Stimulated activated CD4-positive, alpha-beta T cell treated with anti-CD3 and anti-CD28 coated beads, Interleukin-2, amount 100 ng/mL, for 24 hours (primary cell): ENCODE measurements at regions not wholly inside any gene's neighbourhood (a gene's known extent, or its start where the extent isn't known, plus 50 kb on each side); places are given as distances from the start of the nearest gene placed in this dataset.

Source experiments
- DNase-seq, 2 donors: peaks; one replicate each; pipeline ENCODE4 v3.0.0-alpha.2; 2020

DNA sequence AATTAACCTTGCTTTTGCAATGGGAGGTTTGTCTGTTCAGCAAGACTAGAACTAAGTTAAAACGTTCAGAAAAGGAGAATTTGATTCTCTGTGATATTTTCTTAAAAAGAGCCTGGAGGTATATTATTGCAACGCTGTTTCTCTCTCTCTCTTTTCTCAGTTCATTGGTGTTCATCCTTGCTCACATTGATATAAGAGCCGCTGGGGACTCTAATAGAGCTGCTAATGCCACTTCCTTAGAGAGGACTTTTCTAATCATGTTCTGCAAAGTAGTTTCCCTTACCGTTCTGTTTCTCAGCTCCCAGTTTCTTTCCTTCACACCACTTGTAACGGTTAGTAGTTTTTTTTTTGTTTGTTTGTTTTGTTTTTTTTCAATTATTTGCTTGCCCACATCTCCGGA is 203.8 kb downstream of the RWDD3 start:
- no peak for DNase-seq

DNA sequence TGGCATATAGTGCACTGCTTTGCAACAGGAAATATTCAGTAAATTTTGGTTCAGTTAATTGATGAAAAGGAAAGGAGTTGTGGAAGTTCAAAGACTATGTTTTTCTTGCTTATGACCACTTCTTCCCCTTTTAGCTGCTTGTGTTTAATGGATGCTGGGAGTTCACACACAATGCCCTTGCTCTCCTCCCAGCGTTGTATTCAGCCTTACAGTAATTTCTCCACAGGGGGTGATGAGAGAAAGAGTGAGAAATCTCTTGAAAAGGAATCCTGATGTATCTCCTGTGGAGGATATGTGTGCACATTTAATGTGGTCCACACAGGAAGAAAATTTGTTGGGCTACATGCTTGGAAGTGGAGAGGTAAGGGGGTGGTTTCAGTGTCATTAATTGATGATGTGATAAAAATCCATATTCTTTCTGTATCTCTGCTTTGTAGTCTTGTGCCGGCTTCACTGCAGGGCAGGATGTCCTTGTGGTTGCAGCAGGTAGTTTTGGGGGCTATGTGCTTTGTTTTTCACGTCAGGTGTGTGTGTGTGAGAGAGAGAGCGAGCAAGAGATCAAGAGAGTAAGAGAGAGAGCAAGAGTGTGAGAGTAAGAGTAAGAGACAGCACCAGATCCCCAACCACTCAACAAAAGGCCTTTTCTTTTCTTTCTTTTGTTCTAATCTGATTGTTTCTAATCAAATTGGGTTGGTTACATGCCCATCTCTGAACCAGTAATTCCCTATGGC is 204.4 kb downstream of the RWDD3 start:
- no peak for DNase-seq

DNA sequence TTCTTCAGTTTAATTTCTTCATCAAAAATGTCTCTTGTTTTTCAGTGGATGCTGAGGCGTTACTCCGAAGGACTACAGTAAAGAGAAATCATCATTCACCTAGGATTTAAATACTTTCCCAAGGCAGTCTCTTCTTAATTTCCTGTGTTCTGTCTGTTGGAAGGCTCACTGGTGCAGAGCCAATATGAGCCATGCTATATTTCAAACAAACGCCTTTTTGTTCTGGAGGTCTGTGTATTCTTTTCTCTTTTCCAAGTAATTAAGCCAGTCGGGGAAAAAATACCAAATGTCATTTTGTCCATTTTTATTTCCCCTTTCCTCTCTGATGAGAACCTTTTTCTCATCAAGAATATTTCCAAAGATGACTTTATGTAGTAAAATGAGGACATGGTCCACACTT is 206.5 kb downstream of the RWDD3 start:
- DNase-seq, result no peak

DNA sequence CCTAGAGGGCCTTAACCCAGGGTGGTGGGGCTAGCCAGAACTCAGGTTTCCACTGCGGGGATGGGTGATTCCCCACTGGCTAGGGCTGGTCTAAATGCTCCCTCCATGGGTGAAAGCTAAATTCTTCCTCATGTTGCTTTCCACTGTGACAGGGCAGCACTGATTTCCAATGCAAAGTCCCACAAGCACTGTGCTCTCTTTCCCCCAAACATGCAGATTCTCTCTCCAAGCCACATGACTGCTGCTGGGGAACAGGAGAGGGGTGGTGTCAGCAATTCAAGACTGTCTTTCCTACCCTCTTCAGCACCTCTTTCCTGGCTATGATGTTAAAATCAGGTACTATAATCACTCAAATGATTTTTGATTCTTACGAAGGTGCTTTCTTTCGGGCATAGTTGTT is 215.5 kb downstream of the RWDD3 start:
- DNase-seq, result no peak

DNA sequence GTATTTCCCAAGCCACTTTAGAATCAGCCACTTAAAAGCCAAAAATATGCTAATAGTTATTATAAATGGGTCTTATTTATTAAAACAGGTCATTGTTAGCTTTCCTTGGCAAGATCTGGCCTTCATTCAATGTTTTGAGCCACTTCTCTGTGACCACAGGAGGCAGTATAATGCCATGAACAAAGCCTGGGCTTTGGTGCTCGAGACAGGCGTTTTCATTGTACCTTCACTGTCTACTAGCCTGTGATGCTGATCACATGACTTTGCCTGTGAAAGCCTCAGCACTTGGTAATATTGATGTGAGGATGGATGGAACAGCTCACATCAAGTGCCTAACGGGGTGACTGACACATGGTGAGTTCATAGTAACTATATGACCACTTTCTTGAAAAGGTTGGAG is 217.0 kb downstream of the RWDD3 start:
- DNase-seq, result no peak

DNA sequence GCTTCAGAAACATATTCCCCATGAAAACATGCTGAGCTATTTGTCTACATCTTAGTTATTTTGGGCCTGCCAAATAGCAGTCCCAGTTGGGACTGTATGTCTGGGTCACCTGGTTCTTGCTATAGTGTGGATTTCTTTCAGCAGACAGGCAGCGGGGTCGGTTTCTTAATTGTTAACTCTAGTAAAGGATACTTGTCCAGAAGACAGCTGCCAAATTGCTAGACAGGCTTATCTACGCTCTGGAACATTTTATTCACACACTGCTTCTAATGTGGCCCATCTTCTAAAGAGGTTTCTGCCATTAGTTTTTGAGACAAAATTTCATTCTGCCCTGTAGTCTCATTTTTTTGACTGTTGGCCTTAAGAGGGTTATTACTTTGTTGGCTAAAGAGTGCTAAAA is 217.9 kb downstream of the RWDD3 start:
- no peak for DNase-seq

DNA sequence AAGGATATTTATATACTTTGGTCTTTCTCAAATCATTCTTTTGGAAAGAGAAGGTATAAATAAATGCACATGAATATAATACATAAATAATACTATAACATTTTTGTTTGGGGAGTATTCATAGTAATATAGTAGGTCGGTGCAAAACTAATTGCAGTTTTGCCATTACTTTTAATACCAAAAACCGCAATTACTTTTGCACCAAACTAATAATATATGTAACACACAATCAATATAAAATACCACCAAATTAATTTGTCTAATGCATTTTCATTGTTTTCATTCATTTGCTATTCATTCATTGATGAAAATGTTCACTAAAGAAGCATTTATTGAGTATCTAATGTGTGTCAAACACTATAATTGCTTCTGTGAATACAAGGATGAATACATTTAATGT is 219.0 kb downstream of the RWDD3 start:
- DNase-seq, result no peak

DNA sequence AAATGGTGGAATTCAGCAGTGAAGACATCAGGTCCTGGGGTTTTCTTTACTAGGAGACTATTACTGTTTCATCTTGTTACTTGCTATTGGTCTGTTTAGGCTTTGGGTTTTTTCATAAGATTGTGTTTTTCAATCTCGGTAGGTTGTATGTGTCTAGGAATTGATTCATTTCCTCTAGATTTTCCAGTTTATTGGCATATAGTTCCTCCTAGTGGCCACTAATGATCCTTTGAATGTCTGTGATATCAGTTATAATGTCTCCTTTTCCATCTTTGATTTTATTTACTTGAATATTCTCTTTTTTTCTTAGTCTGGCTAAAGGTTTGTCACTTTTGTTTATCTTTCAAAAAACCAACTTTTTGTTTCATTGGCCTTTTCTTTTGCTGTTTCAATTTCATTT is 233.0 kb downstream of the RWDD3 start:
- DNase-seq, result no peak

DNA sequence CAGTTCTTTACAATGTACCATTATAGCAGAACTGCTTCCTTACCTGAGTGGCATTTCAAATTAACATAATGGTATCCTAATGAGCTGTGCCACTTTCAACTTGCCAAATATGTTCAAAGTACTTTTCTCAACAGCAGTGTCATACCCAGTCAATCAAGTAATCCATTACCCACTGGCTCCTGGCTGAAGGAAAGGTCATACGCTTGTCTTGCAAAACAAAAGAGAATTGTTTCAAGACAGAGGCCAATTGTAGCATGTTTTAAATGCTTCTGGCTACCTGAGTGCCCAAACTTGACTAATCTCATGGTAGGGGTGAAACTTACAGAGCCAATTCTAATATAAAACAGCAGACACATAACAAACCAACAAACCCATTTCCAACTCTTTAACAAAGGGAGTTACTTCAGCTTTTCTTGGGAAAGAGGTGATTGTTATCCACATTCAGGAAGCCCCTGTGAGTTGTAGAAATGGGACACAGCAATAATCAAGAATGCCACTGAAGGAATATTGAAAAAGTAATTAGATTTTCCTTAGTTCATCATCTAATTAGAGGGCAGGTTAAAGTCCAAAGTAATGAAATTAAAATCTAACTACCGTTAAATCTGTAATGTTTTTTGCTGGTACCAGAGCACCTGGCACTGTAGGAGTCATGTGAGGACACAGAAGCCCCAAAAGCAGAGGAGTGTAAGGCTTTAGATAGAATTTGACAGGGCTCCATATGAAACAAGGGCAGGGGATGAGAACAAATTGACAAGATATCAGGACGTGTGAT is 241.9 kb downstream of the RWDD3 start:
- DNase-seq, result no peak

DNA sequence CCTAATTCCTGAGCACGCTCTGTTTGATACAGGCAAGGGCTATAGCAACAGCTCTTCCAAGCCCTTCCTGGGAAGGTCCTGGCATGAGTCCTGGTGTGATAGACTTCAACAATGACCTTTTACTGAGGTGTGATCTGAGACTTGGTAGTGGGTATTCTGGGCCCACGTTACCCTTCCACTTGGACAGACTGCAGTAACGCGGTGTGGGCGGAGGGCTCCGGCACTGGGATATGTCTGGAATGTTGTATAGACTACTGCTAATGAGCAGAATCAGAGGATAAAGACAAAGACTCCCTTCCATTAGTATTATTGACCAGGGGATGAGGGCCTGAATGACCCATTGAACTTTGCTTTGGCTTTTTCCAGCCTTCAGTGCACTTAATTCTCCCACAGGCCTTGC is 262.3 kb downstream of the RWDD3 start:
- DNase-seq, result no peak

DNA sequence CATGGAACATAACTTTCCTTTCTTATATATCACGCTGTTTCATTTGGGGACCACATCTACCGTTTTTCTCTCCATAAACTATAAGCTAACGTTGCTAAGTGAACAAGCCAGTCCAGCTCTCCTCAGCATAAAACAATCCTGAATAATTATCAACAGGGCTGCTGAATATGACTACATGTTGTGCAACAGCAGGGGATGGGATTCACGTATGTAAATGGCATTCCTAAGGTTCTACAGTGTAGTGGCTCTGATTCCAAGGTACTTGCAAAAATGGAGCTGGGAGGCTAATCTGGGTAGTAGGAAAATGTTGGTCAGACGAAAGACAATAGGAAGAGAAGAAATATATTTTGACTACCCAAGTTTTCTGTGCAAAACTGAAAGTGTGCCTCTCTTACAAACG is 262.8 kb downstream of the RWDD3 start:
- no peak for DNase-seq

DNA sequence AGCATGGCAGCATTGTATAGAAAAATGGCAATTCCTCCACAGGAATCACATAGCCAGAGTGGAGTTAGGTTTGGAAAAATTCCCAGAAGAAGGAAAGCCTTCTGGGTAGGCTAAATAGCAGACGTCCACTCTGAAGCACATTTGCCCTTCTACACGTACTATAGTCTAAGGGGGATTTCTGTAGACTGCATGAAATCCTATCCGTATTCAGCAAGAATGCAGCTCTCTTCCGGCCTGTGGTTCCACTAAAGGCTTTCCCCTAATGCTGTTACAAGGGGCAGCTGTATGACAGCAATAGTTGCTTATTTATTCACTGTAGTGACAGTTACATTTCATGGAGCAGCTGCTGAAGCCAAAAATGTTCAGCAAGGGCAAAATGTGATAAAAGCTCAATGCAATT is 263.6 kb downstream of the RWDD3 start:
- no peak for DNase-seq

DNA sequence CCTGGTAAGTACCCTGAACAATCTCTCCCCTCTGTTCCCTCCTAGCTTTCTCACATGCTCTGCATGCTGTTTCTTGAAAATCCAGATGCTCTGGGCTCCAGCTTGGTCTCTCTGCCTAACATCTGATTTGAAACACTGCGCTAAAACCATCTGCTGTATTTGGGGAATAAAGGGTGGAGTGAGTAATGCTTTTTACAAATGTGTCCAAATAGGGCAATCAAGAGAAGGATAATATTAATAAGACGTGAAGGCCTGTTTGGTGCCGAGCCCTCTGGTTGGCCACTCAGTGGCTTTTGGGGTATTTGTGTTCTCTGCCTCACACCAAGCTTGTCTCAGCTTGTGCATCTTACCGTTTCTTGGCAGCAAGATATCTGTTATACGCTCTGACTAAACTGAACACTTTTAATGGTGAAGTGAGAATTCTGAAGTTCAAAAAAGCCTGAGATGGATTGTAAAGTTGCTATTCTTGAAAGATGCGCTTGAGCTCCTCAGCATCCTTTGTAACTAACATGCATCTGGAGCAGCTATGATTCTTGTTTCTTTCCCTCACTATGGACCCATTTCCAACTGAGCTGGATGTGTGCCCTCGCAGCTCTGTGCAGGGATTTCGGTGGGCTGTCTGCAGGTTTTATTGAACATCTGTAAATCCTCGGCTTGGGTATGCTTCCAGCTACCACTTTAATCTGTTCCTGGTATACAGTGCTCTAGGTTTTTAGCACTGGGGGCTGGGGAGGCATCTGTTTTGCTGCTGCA is 269.4 kb downstream of the RWDD3 start:
- DNase-seq, result no peak

DNA sequence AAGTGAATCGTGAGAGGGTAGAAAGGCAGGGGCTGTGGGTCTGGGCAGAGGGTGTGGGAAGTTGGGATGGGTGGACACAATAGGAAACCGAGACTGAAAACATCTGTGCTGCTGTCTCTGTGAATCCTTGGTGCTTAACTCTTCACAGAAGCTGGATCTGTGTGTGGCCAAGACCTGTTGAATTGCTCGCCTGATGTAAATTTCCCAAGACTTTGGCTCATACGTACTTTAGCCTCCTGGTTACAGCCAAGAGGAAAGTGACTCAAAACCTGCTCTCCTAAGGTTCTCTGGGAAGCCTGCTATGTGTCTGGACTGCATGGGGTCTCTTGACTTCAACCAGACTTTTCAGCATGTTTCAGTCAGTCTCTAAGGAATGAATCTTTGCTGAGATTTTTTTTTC is 270.3 kb downstream of the RWDD3 start:
- DNase-seq, result no peak

DNA sequence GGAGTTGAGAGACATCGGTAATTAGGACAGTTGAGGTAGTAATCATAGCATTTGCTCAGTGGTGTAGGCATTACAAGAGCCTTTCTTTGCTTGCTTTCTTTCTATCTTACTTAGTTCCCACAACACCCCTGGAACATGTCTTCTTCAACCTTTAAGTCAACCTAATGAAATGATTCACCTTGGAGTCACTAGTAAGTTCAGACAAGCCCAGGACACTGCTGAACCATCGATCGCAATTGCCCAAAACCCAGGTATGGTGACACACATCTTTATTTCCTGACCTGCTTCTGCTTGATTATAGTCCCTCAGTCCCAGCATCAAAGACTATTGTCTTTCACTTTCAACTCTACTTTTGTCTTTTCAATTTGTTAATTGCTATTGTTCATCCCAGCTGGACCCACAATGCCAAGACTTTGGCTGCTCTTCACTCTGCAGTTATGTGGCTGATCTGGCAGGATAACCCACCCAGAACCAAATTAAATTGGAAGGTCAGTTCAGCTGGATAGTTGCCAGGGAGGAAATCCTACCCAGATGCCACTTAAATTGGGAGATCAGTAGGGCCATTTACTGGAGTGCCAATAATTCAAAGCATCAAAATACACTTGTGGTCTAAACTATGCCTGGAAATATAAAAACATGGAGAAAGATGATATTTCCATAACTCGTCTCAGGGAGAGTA is 272.9 kb downstream of the RWDD3 start:
- DNase-seq, result no peak

DNA sequence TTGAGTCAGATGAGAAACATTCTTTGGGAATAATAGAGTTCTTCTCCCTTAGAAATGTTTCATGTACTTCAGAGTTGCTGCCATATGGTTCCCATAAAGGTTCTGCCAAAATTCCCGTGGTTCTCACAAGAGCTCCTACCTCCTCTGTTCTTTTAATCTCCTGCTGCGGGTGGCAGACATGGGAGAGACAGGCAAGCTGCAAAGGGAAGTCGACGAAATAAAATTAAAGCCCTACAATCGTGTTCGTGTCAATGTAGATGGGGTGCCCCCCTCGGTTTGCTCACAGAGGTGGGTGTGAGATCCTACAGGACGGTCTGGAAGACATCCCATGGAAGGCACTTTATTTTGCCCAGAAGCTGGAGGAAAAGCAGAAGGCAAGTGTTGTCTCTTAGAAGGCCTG is 276.0 kb downstream of the RWDD3 start:
- no peak for DNase-seq

DNA sequence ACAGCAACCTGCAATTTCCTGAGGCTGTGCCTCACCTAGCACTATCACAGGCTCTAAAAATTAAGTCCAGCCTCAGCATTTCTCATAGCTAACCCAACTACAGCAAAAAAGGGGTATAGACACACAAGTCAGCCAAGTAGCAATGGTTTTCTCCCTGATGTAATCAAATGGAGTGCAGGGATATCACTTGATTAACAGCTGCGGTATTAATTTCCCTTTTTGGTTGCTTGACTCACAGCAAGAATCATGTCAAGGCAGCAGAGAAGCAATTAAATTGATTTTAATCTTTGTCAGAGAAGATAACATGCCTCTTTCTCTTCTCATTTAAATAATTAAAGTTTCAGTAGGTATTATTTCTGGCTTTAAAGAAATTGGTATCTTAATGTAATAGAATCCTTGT is 278.9 kb downstream of the RWDD3 start:
- DNase-seq, result no peak

DNA sequence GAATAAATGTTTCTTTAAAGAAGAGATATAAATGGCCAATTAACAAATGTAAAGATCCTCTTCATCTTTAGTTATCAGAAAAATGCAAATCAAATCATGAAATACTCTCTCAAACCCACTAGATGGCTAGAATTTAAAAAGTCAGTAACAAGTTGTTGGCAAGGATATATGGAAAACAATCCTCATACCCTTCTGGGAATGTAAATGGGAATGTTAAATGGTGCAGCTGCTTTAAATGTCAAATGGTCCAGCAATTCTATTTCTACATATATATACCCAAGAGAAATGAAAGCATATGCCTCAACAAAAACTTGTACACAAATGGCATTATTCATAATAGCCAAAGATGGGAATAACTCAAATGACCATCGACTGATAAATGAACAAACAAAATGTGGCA is 283.5 kb downstream of the RWDD3 start:
- no peak for DNase-seq

DNA sequence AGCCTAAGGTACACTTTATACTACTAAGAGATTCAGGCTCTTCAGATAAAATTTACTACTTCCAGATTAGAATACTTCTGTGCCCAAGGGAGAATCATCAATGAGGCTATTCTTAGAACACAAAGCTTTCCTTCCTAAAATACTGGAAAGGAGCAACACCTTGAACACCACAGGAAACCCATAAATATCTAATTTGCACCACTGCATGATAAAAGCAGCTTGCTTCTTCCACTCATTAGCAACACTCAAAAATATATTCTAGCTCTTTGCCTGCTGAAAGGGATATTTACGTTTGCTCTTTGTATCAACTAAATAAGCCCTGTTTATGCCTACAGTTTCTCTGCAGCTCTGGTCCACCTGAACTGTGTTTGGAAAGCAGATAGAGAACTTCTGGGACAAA is 284.3 kb downstream of the RWDD3 start:
- DNase-seq, result no peak

DNA sequence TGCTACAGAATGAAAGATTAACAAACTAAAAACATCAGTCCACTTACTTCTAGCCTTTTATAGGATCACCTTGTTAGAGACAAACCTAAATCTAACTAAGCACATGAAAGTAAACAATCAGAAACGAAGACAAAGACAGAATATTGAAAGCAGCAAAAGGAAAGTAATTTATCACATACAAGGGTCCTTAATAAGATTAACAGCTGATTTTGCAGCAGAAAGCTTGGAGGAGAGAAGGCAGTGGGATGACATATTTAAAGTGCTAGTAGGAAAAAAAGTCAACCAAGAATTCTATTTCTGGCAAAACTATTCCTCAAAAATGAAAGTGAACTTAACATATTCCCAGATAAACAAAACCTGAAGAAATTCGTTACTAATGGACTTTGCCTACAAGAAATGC is 286.4 kb downstream of the RWDD3 start:
- DNase-seq, result no peak

DNA sequence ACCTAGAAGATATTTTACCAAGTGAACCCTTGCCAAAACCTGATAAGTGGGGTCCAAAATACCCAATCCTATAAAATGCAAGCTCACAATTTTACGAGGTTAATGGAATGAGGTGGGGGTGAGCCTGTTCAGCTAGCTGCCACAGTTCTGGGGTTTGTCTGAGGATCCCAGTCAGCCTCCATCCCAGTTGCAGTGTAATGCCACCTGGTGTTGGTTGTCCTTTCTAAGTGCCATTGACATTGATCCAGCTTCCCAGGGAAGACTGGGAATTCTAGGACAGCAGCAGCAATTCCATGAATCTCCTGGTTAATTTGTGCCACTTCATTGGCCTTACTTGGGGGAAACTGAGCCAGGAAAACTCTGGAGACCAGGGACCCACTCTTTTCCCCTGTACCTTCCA is 298.3 kb downstream of the RWDD3 start:
- no peak for DNase-seq

DNA sequence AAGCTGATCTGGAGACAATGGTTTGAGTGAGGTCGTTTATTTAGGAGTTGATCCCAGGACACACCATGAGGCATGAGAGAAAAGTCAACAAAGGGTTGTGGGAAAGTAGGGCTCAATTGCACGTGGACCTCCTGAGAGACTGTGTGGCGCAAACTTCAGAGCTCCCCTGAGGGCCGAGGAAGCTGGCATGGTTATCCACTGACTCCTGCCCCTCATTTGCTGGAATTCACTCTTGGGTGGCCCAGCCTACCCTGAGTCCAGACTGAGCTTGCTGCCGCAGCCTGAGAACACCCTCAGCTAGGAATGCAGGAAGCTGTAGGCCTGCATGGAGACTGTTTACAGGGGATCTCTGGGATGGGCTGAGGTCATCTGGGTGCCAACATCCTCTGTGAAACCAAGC is 301.0 kb downstream of the RWDD3 start:
- no peak for DNase-seq

DNA sequence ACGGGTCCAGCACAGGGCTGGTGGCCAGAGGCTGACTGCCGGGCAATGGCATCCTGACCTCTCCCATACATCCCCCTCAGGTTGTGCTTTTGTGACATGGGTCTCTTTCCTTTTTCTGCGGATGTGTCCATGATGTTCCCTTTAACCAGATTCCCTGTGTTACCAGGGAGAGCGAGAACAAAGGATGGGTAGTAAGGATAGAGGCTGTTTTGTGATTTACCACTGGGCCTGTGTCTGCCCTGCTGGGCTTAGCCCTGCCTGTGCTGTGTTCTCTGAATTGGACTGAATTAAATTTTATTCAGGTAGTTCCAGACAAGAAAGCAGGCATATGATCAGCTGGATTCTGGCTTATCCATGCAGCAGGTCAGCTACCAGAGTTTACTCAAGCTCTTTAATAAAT is 301.6 kb downstream of the RWDD3 start:
- no peak for DNase-seq

DNA sequence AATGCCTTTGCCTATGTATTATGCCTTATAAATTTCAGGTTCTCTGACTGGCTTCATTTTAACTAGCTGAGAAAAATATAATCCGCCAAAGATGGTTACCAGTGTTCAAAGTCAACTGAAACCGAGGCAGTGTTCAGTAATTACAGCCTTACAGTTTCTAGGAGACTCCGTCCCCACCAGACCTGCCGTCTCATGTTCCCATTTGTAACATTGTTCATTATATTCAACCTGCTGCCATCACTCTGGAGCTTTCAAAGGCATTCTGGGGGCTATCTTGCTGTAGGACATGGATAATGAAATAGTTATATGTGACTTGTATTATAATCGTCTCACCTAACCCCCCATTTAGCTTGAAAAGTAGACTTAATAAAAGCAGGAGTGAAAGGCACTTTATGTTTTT is 302.5 kb downstream of the RWDD3 start:
- DNase-seq, result no peak
